HG03196 (cell line): ENCODE measurements at regions not wholly inside any gene's neighbourhood (a gene's known extent, or its start where the extent isn't known, plus 50 kb on each side); places are given as distances from the start of the nearest gene placed in this dataset.

Experiments used
- ATAC-seq: cut with Tn5 transposase; IDR thresholded peaks from one replicate; pipeline ENCODE4 v1.9.1; 2021; ENCODE audit not compliant: unreplicated experiment

DNA sequence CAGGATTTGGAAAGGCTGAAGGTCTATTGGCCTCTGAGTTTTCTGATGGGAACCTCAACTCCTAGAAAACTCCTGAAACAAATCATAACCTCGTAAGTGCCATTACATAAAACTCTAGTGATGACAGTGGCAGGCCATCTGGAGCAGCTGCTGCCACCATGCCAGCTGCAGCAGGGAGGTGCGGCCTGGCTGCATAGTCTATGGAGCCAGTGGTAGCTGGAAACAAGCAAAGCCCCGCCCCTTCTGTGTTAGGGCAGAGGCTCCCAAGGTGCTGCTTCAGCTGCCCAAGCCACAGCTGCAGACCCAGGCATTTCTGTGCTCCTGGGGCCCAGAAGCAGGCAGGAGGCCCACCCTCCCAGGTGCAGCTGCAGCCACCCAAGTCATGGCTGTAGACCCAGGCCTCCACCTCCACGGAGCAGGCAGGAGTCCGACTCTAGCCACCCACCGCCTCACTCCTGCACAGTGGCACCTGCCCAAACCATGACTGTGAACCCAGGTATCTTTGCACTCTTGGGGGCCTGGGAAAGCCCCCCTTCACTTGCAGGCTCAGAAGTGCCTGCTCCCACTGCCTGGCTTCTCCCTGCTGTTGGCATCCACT is 254.1 kb upstream of the KCNJ16 start:
- ATAC-seq = no peak

- ATAC-seq = no peak
These were observed 252.6 kb upstream of the KCNJ16 start for GRCh38 chr17:69822314-69822875.

DNA sequence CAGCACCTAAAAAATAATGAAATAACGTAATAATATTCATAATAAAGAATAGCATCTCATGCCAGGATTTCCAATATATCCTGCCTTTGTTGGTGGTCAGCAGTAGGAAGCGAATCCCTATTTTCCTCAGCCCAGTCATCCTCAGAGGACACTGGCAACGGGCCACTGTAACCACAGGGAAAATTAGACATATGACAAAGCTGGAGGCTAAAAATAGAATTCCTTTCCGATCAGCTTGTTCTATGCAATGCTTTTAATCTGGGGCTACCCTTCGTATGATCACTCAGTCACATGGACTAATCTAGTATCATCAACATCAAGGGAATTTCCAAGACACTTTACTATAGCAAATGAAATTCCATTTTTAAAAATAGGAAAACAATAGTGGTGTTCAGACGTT is 246.9 kb upstream of the KCNJ16 start:
- ATAC-seq = no peak

DNA sequence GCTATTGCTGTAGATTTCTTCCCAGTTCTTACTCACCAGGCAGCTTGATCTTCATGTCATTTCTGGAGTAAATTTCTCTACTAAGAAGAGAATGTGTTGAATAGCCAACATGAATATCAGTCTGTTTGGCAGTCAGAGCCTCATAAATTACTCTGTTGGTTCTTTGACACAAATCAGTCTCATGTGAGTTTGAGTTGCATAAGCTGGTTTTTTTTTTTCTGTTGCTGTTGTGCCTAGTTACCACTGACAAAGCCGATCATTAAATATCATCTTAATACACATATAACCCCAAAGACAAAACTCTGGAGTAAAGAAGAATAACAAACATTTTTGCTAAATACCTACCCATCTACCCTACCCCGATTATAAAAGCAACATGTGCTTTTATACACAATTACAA is 240.5 kb upstream of the KCNJ16 start:
- no peak for ATAC-seq

DNA sequence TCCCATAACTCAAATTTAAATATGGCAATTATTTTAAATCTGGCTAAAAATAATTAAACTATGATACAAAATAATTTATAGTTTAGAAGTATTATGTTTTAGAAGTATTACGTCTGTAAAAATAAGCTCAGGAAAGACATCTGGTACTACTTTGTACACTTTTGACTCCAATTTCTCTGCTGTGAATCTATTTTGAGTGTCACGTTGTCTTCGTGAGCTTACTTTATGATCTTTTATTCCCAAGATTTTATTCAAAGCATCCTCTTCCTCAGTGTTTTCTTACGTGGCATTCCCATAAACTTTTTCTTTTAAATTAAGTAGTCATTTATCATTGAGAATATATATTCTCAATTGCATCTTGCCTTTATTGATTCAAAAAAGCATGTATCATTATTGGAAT is 223.3 kb upstream of the KCNJ16 start:
- no peak for ATAC-seq

DNA sequence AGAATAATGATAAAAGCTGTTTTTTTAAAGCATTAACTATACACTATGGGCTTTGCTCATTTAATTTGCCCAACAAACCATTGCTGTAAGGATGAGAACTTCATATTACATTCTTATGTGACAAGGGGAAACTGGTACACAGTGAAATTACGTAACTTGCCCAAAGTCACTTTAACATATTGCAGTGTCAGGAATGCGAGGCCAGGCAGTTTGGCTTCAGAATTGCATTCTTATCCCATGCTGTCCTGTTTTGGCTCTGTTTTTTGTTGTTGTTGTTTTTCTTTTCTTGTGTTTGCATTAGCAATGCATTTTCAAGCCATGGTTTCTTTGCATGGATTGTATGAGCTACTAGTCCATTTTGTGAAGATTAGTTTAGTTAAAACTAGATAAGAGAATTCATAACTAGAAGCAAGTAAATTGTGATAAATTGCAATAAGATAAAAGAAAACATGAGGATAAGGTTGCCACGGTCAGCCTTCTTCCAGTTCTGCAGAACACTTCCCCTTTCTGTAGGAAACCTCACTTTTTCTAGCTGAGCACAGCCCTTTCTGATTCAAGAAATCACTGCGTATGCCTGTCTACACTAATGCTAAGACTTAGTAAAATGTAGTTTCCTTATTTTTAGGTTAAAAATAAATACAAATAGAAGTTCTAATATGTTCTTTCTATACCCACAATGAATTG is 221.3 kb upstream of the KCNJ16 start:
- no peak for ATAC-seq

DNA sequence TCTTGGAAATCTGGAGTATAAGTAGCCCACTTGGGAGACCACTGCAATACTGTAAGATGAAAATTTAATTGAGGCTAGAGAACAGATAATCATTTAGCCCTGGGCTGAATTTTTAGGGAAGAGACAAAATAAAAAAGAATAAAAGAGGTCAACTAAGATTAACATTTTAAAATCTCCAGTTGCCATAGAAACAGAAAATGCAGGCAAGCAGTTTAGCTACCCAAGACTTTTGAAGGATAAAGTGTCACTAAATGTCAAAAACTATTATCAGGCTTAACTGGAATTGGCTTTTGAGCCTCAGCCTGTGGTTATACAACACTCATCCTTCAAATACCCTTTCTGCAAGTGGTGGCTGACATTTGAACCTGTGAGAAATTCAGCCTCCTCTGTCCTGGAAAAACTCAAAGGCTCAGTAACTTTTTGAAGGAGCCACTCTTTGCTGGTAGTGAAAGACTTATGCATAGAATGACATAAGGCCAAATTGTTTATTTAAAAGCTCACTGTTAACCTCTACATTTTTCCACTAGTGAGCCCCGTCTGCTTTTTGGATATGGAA is 220.7 kb upstream of the KCNJ16 start:
- ATAC-seq = no peak

GRCh38 chr17:69856946-69857345 is 218.1 kb upstream of the KCNJ16 start:
- no peak for ATAC-seq

DNA sequence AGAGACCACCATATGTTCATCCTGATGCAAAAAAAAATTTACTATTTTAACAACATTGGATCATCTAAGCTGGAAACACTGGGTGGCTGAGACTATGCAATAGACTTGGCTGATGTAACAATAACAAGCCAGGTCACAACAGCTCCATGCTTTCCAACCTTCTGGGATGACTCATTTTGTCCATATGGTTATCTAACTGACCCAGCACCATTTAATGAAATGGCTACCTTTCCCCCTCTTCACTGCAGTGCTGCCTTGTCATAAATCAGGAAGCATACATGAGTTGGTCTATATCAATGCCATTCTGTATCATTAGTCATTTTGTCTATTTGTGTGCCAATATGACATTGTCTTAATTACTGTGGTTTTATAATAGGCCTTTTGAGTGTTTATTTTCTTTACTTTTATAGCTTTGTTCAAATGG is 217.6 kb upstream of the KCNJ16 start:
- no peak for ATAC-seq

- ATAC-seq = no peak
These were observed 216.6 kb upstream of the KCNJ16 start for GRCh38 chr17:69858460-69858859.

GRCh38 chr17:69860142-69860680 is 214.8 kb upstream of the KCNJ16 start:
- no peak for ATAC-seq

DNA sequence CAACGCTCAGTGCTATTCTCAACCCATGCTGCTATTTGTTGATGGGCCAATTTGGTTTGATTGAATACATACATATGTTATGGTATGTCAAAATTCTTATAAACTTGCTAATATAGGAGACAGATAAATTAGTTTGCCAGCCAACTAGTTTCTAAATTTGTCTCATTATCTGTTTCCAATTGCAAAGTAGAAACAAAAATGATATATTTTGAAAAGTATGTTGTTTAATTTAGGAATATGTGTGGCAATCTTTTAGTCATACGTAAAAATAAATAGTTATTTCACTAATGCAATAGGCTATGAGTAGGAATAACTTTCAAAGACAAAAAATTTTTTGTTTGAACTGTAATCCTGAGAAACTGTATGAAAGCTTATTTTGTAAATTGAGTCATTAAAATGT is 210.6 kb upstream of the KCNJ16 start:
- no peak for ATAC-seq

- ATAC-seq = peak; percentile 76
These were observed 205.4 kb upstream of the KCNJ16 start for GRCh38 chr17:69869667-69870066.

DNA sequence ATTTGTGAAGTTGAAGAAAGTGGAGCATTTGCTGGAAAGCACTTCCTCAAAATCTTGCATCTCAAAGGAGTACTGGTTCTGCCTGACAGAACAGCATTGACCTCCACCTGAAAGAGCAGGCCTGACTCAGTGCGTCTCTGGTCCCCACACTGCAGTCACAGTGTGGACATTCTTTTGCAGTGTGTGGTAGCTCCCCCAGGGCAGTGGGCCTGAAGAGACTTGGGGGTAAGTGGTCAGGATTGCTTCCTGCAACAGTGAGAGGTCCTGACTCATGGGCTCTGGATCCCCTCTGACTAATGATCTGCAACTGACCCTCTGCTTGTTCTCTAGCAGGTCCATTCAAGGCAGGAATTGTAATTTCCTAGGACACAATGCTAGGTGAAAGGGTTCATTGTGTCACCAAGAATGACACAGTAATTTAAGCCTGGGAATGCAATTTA is 204.9 kb upstream of the KCNJ16 start:
- peak; percentile 55 for ATAC-seq

- no peak for ATAC-seq
These were observed 204.2 kb upstream of the KCNJ16 start for GRCh38 chr17:69870751-69871199.

GRCh38 chr17:69871318-69871717 is 203.7 kb upstream of the KCNJ16 start:
- ATAC-seq = no peak

DNA sequence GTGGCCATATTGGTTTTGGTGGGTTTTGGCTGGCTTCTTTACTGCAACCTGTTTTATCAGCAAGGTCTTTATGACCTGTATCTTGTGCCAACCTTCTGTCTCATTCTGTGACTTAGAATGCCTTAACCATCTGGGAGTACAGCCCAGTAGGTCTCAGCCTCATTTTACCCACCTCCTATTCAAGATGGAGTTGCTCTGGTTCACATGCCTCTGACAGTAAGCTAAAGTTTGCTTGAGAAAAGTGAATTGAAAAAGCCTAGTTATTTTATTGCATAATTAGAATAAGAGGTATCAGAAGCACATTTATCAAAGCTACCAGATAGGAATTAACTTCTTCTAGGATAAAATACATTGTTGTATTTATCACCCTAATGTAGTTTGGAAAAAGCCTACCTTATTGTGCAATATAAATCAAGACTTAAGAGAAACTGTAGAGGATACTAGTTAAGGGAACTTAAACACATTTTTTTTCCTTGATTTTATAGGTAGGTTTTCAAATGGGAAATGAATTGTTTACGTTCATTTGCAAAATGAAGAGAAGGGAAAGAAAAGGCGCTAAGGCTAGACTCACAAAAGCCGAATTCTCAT is 202.3 kb upstream of the KCNJ16 start:
- ATAC-seq = no peak

DNA sequence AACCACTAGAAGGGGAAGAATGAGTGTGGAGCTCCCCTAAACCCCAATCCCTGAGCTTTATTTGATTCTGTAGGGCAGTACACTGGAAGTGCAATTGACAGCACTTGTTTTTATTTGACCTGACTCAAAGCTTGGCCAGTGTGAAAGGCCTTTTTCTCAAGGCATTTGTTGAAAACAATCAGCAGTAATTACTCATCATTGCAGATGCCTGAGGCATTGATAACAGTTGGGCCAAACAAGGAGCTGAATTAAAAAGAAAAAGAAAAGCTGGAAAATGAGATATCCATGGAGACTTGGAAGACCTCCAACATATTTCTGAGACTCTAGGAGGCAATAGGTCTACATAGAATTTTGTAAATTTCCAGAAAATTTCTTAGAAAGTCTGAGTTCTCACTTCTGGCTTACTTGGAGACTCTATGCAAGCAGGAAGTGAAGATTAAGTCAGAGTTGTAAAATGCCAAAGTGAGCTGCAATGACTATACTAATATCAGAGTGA is 200.8 kb upstream of the KCNJ16 start:
- ATAC-seq = no peak

GRCh38 chr17:69876757-69877156 is 198.3 kb upstream of the KCNJ16 start:
- ATAC-seq = no peak

DNA sequence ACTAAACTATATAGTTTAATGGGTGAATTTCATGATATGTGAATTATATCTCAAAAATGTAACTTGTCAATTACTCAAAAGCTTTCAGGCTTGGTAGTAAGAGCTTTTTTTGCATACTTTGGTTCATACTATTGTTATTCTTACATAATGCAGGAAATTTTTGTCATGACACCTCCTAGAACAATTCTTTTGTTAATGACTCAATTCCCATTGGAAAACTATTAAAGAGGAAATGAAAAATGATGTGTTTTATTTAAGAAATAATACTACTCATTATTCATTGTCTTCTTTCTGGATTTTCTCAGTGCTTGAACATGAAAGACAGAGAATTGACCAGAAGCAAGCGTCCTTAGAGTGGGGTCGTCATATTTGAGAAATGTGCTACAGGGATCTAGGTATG is 196.4 kb upstream of the KCNJ16 start:
- ATAC-seq = no peak

DNA sequence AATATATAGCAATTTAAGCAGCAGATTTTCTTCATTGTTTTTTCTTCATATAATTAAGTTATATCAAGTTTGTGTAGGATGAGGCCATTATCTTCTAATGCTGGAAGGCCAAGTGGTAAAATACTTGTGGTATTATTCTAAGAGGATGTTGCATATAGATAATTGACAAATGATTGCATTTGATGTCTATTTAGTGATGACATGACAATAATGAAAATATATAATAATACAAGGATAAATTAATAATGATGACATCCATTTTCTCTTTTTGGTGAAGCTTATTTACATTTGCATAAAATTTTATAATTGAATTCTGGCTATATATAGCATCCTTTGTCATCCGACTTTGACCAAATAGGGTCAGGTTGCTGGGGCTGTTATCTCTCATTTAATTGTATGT is 195.4 kb upstream of the KCNJ16 start:
- no peak for ATAC-seq
